NCI-H69 (cell line): ENCODE measurements at regions not wholly inside any gene's neighbourhood (a gene's known extent, or its start where the extent isn't known, plus 50 kb on each side); places are given as distances from the start of the nearest gene placed in this dataset.

Experiments
- DNase-seq: peaks from one replicate; lab custom pipeline; 2025; lab: John Stamatoyannopoulos, UW

DNA sequence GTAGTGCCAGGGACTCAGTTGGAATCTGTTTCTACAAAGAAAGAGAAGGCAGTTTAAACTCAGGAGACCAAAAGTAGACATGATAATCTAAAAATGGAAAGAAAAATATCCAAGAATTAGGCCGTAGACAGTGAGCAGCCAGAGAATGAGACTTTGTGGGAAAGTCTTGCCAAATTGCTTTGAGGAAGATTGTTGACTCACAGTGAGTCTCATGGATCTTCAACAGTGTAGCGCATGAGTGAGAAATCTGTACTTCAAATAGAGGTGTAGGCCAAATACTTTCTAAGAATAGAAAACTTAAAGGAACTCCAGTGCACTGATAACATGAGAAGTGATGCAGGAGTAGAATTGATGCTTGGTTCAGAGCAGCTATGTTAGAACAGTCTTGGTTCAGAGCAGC lies 284.5 kb downstream of the HTR1B start:
- DNase-seq = no peak

DNA sequence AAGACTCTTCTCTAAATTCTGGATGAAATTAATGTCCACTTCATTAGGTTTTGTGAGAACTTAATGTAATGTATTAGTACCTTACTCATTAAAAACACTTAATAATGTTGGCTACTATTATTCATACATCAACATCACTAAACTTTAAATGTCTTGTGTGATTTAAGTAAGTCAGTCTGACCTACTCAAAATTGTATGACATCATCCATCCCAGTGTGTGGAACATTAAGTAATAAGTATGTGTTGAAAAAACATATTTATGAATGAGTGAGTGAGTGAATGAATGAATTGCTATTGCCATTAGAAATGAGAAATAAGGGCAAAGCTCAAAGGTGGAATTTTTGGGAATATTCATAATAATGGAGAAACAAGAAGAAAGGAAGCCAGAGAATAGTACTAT lies 285.8 kb downstream of the HTR1B start:
- no peak for DNase-seq

DNA sequence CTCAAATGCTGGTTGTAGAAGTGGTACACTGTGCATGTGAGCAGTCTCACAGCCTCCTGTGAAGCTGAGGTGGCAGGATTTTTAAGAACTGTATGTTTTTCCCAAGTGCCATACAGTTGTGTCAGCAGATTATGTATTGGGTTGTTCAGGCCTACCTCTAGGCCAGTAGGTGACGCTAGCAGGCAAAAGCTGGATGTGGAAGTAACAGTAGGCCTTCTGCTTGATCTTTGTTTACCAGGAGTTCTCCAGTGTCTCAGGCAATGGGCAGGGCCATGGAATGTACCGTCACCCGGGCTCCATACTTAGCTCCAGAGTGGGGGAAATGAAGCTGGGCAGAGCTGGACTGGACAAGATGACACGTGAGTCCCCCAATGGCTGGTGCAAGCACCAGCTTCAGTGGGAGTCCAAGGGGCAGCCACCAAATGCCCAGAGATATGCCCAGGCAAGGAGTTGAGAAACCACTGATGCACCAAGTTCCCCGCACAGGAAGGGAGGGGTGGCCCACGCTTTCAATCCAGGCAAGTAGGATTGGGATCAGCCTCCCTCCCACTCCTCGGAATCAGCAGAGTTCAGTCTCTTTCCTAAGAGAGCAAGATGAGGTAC lies 289.7 kb downstream of the HTR1B start:
- no peak for DNase-seq

DNA sequence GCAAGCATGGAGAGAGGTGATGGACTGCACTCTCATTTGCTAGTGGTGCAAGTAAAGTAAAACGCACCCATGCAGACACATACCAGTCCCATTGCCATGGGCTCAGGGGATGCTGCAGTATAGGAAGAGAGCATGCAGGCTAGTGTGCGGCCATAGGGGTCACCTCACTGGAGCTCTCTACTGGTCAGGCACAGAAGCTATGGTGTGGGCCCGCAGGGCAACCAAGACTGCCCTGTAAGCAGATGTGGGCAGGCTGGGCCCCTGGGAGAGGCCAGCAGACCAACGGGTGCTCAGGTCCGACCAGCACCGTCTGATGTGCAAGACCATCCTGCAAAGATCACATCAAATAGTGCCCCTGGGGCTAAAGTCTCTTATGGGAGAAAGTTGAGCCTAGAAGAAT lies 290.7 kb downstream of the HTR1B start:
- DNase-seq = no peak

DNA sequence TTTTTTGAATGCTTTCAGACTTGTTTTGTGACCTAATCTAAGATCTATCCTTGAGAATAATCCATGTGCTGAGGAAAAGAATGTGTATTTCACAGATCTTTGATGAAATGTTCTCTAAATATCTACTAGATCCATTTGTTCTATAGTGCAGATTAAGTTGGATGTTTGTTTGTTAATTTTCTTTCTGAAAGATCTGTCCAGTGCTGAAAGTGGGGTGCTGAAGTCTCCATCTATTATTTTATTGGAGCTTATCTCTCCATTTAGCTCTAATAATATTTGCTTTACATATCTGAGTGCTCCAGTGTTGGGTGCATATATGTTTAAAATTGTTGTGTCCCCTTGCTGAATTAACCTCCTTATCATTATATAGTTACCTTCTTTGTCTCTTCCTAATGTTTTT lies 303.6 kb downstream of the HTR1B start:
- no peak for DNase-seq

DNA sequence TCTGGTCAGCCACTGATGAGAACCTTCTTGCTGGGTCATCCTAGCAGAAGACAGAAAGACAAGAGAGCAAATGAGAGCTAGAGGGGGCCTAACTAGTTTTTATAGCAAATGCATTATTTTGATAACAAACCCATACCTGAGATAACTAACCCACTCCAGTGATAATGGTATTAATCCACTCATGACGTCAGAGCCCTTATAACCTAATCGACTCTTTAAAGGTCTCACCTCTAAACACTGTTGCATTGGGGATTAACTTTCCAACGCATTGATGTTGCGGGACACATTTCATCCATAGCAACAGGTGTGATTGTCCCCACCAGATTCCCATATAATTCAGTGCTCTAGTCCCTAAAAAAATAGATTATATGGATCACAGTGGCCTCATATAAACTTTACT lies 312.1 kb downstream of the HTR1B start:
- no peak for DNase-seq

DNA sequence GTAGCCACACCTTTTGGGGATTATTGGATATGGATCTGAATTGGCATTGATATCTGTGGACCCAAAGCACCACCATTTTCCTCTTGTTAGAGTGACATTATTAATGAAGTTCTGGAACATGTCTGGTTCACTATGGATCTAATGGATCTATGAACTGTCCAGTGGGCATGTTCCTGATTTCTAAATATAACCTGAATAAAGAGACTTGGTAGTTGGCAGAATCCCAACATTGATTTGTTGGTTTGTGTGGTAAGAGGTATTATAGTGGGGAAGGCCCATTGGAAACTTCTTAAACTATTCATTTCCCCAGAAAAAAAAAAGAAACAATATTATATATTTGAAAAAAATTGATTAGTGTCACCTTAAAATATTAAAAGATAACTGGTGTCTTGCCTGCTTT lies 312.6 kb downstream of the HTR1B start:
- no peak for DNase-seq

DNA sequence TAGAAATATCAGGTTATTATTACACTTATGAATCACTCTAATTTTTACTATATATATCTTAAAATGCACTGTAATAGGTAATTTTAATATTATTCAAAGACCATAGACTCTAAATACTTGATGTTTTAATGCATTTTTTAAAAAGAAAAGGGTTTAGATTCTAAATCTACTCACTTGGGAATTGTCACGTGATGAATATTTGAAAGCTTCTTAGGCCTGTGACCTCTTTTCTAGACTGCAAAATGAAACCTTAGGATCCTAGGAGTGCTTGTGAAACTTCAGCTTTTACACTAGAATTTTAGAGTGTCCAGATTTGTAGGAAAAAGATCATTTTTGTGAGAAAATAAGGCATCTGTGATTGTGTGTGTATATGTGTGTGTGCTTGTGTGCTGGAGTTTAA lies 318.0 kb downstream of the HTR1B start:
- no peak for DNase-seq

DNA sequence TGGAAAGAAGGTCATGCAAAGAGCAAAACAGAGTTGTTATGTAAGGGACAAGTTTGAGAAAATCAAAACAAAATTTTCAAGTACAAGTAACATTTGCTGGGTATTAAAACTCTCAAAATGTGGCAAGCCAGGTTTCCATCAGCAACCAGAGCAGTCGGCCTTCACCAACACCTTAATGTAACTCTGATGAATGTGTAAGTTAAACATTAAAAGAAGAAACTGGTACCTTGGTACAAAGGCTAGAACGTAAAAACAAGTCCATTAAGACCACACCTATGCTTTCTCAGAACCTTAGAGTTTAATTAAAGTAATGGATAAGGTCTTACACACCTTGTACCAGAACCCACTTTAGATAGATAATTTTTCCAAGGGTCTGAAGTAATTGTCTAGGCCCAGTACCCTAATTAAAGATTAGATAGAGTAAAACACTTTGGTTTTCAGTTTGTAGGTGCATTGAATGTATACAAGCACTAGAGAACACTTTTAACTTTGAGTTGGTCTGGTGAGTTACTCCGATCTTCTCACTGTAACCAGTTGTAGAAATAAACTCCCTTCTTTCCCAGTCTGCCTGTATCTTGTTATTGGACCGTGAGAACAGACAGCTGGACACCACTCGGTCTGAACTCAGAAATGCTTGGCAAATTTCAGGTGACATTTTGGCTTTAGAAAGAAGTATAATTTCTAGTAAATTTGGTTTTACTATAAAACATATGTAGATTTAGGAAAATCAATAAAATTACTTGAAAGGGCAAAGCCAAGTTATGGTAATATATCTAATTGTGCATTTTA lies 319.4 kb downstream of the HTR1B start:
- no peak for DNase-seq

DNA sequence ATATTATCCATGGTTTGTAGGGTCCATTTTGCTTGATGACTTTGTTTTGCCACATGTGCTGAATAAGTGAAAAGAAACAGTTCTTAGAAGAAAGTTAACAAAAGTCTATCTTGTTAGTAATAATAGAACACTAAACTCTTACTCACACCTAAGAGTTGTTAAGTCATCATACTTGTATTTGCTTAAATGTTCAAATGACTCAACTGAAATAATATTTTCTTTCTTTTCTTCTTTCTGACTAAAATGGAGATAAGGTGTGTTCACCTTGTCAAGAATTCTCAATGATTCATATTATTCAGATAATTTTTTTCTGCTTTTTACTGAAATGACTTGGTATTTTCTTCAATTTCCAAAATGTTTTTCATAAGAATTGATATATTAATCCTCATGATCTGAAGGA lies 327.2 kb downstream of the HTR1B start:
- DNase-seq = no peak

DNA sequence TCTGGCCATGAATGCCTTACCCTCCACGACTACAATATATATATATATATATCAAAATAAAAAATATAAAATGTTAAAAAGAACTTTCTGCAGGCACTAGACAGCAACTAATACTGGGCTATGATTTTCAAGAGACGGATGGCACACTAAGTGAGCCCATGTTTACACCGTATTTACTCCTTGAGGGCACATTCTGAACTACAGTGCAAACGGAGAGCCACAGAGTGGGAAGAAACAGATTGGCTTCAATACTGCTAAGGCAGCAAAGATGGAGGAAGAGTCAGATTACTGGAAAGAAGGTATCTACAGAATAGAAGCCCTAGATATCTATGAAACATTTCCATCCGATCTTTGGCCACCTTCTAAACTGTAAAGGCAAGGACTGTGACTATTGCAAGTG lies 330.3 kb downstream of the HTR1B start:
- DNase-seq = no peak

DNA sequence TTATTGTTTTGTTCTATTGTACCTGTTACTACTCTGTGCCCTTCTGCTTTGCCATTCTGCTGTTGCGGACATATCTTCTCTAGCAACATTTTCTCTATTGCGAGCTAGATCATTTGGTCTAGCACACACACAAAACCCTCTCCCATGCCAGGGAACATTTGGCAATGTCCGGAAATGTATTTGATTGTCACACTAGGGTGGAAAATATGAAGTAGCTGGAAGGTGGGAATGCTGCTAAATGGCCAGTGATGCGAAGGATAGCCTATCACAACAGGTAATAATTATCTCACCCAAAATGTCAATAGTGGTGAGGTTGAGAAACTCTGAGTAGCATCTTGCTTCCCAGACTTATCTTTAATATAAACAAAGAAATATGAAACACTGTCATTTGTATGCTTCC lies 331.9 kb downstream of the HTR1B start:
- no peak for DNase-seq

DNA sequence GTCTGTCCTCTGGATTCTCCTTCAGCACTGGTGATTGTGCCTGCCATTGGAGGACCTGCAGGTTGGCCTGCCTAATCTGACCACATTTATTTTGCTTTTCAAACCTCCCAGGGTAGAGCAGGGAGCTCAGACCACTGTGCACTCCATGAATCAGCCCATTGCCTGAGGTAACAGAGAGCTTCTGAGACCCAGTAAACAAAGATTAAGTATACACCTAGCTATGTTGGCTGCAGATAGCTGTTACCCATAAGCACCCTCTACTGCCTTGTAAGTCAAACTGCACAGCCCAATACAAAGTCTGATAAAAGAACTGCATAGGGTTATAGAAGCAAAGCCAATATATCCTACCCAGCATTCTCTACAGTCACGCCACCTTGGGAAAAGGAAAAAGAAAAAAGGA lies 338.7 kb downstream of the HTR1B start:
- DNase-seq = no peak

DNA sequence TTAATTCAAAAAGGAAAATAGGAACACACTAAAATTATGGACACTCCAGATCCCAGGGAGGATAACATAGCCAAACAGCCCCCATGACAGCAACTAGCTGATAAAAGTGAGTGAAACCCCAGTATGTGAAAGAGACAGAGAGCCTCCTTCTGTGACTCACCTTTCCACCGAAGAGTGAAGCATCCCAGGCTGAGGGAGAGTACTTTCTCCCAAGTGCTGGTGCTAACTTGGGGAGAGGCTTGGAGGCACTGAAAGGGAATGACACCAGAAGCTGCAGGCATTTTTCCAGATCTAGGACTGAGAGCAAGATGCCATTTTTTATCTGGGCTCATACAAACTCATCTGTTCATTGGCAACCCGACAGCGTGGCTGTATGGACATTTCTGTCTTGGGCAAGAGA lies 339.8 kb downstream of the HTR1B start:
- no peak for DNase-seq

DNA sequence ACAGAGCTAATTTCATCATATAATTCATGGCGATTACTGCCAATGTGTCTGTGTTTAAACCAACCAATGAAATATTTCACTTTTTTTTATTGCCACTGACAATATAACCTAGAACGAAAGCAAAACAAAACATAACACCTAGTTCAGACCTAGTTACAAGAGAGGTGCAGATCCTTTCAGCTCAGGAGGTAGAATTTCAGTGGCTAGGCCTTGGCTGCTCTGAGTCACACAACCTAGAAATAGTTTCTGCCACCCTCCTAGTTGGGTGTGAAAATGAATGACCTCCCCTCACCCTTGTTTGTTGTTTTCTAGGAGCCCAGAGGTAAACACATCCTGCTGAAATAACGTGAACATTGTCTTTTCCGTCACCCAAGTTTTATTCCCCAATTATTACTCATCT lies 356.3 kb downstream of the HTR1B start:
- DNase-seq = no peak

DNA sequence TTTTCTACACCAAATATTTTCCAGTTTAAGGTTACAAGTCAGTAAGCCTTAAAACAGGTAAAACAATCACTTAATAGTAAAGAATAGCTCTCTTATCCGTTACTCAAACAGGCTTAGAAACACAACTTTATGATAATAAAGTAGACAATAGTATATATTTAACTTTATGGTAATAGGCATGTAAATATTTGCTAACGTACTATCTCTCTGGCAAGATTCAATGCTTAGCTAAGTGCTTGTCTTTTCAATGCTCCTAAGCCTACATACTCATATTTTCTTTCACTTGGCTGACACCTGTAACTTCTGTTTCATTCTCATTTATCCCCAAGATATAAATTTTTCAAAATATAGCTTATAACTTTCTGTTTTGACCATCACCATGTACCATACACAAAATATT lies 358.2 kb downstream of the HTR1B start:
- no peak for DNase-seq

DNA sequence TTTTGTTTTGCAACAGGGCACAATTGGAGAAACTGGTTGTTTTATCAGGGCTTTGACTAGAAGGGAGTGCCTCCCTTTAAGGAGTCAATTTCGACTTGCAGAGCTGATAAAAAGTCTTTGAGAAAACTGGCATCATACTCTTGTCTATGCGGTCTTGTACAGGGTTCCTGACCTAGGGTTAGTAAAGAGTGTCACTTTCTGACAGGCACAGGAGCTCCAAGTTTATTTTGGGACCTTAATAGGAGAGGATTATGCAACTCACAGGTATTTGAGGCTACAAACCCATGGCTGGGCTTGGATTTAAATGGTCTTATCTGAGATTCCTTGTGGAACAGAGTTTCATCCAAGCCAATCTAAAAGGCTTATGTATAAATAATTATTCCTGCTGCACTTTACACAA lies 365.4 kb downstream of the HTR1B start:
- no peak for DNase-seq

DNA sequence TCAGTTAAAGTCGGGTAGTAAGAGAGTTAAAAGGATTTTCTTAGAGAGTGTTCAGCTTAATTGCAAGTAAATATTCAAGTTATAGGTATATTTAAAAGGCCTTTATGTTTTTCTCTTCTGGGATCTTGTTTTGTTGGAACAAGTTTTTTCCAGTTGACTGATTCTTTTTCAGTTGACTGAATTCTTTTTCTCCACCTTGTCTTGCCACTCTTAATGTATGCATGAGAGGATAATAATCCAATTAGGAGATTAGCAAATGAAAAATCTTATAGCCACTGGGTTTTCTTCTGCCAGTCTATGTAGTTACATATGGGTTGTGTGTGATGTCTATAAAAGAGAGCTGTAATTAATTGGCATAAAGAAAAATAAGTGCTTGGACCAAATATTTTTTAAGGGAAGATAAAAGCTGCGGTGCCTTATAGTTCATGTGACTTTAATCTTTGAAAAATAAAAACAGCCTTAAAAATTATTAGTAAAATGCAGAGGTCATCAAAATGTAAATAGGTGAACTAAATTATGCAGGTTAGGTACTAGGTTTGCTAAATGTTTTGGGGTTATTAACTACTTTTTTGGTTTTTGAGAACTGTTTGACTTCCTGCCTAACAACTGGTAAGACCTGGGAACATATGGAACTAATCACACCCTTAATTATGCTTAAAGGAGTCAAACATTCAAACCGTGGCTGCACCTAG lies 367.2 kb downstream of the HTR1B start:
- DNase-seq = no peak

DNA sequence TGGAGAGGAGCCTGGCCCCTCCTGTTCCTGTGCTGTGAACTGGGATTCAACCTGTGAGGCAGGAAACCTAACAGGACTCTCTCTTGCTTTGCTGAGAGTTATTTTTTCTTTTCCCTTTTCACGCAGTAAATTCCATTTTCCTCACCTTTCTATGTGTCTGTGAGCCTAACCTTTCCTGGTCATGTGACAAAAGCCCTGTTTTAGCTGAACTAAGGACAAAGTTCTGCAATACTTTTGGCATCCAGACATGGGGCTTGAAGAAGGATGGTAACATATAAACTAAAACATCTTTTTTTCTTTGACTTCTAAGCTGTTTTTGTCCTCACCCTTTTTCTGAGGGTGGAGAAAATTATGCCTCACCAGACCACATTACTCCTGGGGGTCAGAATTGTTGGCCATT lies 368.5 kb downstream of the HTR1B start:
- no peak for DNase-seq

DNA sequence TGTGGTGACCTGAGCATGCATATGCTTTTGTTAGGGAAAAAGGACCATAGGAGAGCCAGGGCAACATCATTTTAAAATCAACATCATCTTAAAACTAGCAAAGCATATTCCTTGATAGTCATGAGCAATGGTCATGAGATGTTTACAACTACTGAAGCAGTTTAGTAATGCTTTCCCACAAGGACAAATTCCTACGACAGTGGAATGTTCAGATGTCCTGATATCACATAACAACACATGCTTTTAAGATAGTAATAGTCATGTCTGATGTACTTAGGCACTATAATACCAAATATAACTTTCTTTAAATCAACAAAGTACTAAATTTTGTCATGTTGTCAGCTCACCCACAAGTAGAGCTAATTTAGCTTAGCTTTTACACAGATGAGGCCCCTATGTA lies 370.3 kb downstream of the HTR1B start:
- DNase-seq = no peak

DNA sequence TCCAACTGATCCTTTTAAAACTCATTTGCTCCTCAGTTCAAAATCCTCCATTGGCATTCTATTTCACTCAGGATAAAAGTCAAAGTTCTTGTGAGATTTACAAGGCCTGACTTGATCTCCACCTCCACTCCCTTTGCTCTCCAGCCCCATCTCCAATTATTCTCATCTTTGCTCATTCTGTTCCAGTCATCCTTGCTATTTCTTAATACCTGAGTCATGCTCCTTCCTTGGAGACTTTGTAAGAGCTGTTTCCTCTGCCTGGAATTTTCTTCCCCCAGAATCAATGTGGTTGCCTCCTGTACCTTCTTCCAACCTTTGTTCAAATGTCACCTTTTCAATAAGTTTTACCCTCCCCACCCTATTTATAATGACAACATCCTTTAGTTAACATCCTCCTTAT lies 373.5 kb downstream of the HTR1B start:
- no peak for DNase-seq

DNA sequence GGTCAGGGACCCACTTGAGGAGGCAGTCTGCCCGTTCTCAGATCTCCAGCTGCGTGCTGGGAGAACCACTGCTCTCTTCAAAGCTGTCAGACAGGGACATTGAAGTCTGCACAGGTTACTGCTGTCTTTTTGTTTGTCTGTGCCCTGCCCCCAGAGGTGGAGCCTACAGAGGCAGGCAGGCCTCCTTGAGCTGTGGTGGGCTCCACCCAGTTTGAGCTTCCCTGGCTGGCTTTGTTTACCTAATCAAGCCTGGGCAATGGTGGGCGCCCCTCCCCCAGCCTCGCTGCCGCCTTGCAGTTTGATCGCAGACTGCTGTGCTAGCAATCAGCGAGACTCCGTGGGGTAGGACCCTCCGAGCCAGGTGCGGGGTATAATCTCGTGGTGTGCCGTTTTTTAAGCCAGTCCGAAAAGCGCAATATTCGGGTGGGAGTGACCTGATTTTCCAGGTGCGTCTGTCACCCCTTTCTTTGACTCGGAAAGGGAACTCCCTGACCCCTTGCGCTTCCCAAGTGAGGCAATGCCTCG lies 375.4 kb downstream of the HTR1B start:
- peak; percentile 2 for DNase-seq

DNA sequence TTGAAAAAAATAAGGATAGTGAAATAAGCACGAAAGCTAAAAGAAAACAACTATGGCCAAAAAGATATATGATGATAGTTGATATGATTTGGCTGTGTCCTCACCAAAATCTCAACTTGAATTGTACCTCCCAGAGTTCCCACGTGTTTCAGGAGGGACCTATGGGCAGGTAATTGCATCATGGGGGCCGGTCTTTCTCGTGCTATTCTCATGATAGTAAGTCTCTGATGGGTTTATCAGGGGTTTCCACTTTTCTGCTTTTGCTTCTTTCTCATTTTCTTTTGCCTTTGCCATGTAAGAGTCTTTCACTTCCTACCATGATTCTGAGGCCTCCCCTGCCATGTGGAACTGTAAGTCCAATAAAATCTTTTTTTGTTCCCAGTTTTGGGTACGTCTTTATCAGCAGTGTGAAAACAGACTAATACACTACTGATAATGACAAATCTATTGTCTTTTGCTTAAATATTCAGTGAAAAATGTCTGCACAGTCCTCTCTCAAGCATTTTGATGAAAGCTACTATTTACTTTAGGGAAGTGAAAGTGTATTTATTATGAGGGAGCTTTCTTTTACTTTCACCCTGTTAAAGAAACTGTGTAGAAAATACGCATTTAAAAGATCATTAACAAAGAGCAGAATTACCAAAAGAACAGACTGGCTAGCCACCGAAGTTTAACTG lies 389.1 kb downstream of the HTR1B start:
- no peak for DNase-seq
